Hematopoietic multipotent progenitor cell (in vitro differentiated cells): ENCODE measurements at regions not wholly inside any gene's neighbourhood (a gene's known extent, or its start where the extent isn't known, plus 50 kb on each side); places are given as distances from the start of the nearest gene placed in this dataset.
A peak's percentile ranks its signal among the peaks of the same experiment; 100 is the strongest.
"Not testable (repeated sequence)": the region's sequence is repeated elsewhere in the genome, so short reads cannot be mapped to it uniquely, and the experiment has no call there.

ENCODE experiments used
- DNase-seq, 3 donors: peaks; one replicate each; pipeline ENCODE4 v3.0.0-alpha.2; 2011 to 2015; ENCODE audit warnings: low read depth in 2 of 3, low spot score in 2 of 3

- DNase-seq, result no peak
Observed at GRCh38 chr5:44565360-44565759, 176.1 kb upstream of the FGF10 start.

- no peak for DNase-seq
Observed at GRCh38 chr5:44546286-44546685, 157.1 kb upstream of the FGF10 start.

GRCh38 chr5:44543511-44543910, 154.3 kb upstream of the FGF10 start:
- no peak for DNase-seq

GRCh38 chr5:44542470-44542869, 153.2 kb upstream of the FGF10 start:
- no peak for DNase-seq

- no peak for DNase-seq
Observed at GRCh38 chr5:44539602-44539919, 150.3 kb upstream of the FGF10 start.

- no peak for DNase-seq
Observed at GRCh38 chr5:44538797-44539601, 149.8 kb upstream of the FGF10 start.

GRCh38 chr5:44536650-44537260, 147.5 kb upstream of the FGF10 start:
- DNase-seq, result peak in 2 of 3 donors; percentile 10 to 18

- no peak for DNase-seq
Observed at GRCh38 chr5:44535621-44536020, 146.4 kb upstream of the FGF10 start.

GRCh38 chr5:44532981-44533380, 143.8 kb upstream of the FGF10 start:
- no peak for DNase-seq

- not testable (repeated sequence) for DNase-seq
Observed at GRCh38 chr5:44531756-44532155, 142.5 kb upstream of the FGF10 start.

GRCh38 chr5:44530783-44531182, 141.6 kb upstream of the FGF10 start:
- DNase-seq, result not testable (repeated sequence)

- no peak for DNase-seq
Observed at GRCh38 chr5:44511596-44511995, 122.4 kb upstream of the FGF10 start.

GRCh38 chr5:44506561-44506960, 117.3 kb upstream of the FGF10 start:
- no peak for DNase-seq

GRCh38 chr5:44499381-44499780, 110.2 kb upstream of the FGF10 start:
- no peak for DNase-seq

GRCh38 chr5:44497606-44498005, 108.4 kb upstream of the FGF10 start:
- DNase-seq, result no peak

GRCh38 chr5:44495280-44495679, 106.1 kb upstream of the FGF10 start:
- no peak for DNase-seq

- DNase-seq, result no peak
Observed at GRCh38 chr5:44489759-44490158, 100.5 kb upstream of the FGF10 start.

- no peak for DNase-seq
Observed at GRCh38 chr5:44486591-44486990, 97.4 kb upstream of the FGF10 start.

- no peak for DNase-seq
Observed at GRCh38 chr5:44454002-44454401, 64.8 kb upstream of the FGF10 start.

GRCh38 chr5:44446399-44446798, 57.2 kb upstream of the FGF10 start:
- no peak for DNase-seq

- no peak for DNase-seq
Observed at GRCh38 chr5:44443172-44443571, 54.0 kb upstream of the FGF10 start.

- no peak for DNase-seq
Observed at GRCh38 chr5:44441460-44441859, 52.2 kb upstream of the FGF10 start.

- DNase-seq, result no peak
Observed at GRCh38 chr5:44440186-44440585, 51.0 kb upstream of the FGF10 start.
